GM12891 (cell line): ENCODE measurements at regions not wholly inside any gene's neighbourhood (a gene's known extent, or its start where the extent isn't known, plus 50 kb on each side); places are given as distances from the start of the nearest gene placed in this dataset.

Experiments used
- POLR2A ChIP-seq: IDR thresholded peaks from 2 replicates; pipeline ENCODE4 v1.6.1; 2011; ENCODE audit warnings: low read depth, low read length, control low read depth
- POLR2AphosphoS5 ChIP-seq: IDR thresholded peaks from 2 replicates; pipeline ENCODE4 v1.6.1; 2011; ENCODE audit warnings: low read depth, low read length, control low read depth

- TF ChIP-seq POLR2AphosphoS5 (no peak), POLR2A (no peak)
Observed at GRCh38 chr10:2519139-2519538, 548.2 kb upstream of the PFKP start.
